RWPE1 (cell line): ENCODE measurements at regions not wholly inside any gene's neighbourhood (a gene's known extent, or its start where the extent isn't known, plus 50 kb on each side); places are given as distances from the start of the nearest gene placed in this dataset.

Source experiments
- CTCF ChIA-PET: fragments of 350-600 bp; sonication (Branson Sonifier 250); formaldehyde crosslinking; extraction: SDS; loops from one replicate; lab custom pipeline; 2021; lab: Yijun Ruan, JAX
- POLR2A ChIA-PET: fragments of 400-600 bp; formaldehyde crosslinking; extraction: SDS; loops from one replicate; lab custom pipeline; 2020; ENCODE audit warnings: antibody characterized with exemption; ENCODE audit not compliant: low non-redundant PET; lab: Yijun Ruan, JAX
- DNase-seq: peaks from one replicate; pipeline ENCODE4 v3.0.0; 2012; ENCODE audit warnings: low spot score
- H3K27ac ChIP-seq: fragments of 450-650 bp; 2 replicates; pipeline ENCODE4 v1.5.1; 2017
- CTCF ChIP-seq: fragments of 450-650 bp; conservative IDR thresholded peaks from 2 replicates; pipeline ENCODE4 v1.5.1; 2017; ENCODE audit warnings: low read depth, mild to moderate bottlenecking

GRCh38 chr16:66168777-66169176 lies 197.7 kb upstream of the CDH5 start:
- TF ChIP-seq CTCF: no peak
- H3K27ac ChIP-seq: no peak overlapping the region
- POLR2A ChIA-PET: no interaction called here
- CTCF ChIA-PET: no interaction called here
- DNase-seq: no peak

GRCh38 chr16:66167564-66168291 lies 198.8 kb upstream of the CDH5 start:
- no peak for TF ChIP-seq CTCF
- ChIA-PET CTCF (no interaction called here), POLR2A (no interaction called here)
- no peak for DNase-seq
- no peak overlapping the region for H3K27ac ChIP-seq

GRCh38 chr16:66166490-66166889 lies 200.0 kb upstream of the CDH5 start:
- no peak for TF ChIP-seq CTCF
- POLR2A ChIA-PET: no interaction called here
- no peak for DNase-seq
- no peak overlapping the region for H3K27ac ChIP-seq
- CTCF ChIA-PET: no interaction called here

GRCh38 chr16:66165879-66166278 lies 200.6 kb upstream of the CDH5 start:
- CTCF ChIA-PET: interaction anchor here (0.5 kb wide), 1 partner anchor 80 kb away, joined by 3 read pairs; no protein-coding TSS in a partner anchor
- TF ChIP-seq CTCF: no peak
- no peak for DNase-seq
- POLR2A ChIA-PET: no interaction called here
- H3K27ac ChIP-seq: no peak overlapping the region

- DNase-seq: no peak
- ChIA-PET CTCF (no interaction called here), POLR2A (no interaction called here)
- H3K27ac ChIP-seq: no peak overlapping the region
- TF ChIP-seq CTCF: no peak
These were observed 201.8 kb upstream of the CDH5 start for GRCh38 chr16:66164581-66165247.

- no peak for TF ChIP-seq CTCF
- no peak for DNase-seq
- H3K27ac ChIP-seq: no peak overlapping the region
- POLR2A ChIA-PET: no interaction called here
- CTCF ChIA-PET: interaction anchor here (0.6 kb wide), 2 partner anchors 85 to 750 kb away, joined by 3 read pairs; no protein-coding TSS in a partner anchor
These were observed 203.7 kb upstream of the CDH5 start for GRCh38 chr16:66162821-66163220.
